IMR-90 (cell line): ENCODE measurements at regions not wholly inside any gene's neighbourhood (a gene's known extent, or its start where the extent isn't known, plus 50 kb on each side); places are given as distances from the start of the nearest gene placed in this dataset.

Experiments
- ATAC-seq: fragments of 200-7000 bp; cut with Tn5 transposase; 2 replicates; pipeline ENCODE4 v1.9.1; 2020; ENCODE audit warnings: low read depth, mild to moderate bottlenecking, moderate library complexity
- BruUV-seq: library from RNA; stranded (reverse); fragments of 400-500 nt; replicated peaks from 2 replicates; lab custom pipeline; 2021; lab: Mats Ljungman, UMichigan
- CTCF ChIA-PET: fragments of 300-600 bp; formaldehyde crosslinking; extraction: SDS; loops from one replicate; lab custom pipeline; 2021; ENCODE audit warnings: antibody characterized with exemption; lab: Yijun Ruan, JAX
- POLR2A ChIA-PET: fragments of 300-600 bp; sonication (Branson Sonifier 250); formaldehyde crosslinking; loops from one replicate; lab custom pipeline; 2022; ENCODE audit warnings: antibody characterized with exemption; ENCODE audit not compliant: unreplicated experiment; lab: Charles Lee
- DNase-seq: peaks from one replicate; pipeline ENCODE4 v3.0.0; 2013
- H2AFZ ChIP-seq: replicated peaks from 2 replicates; pipeline ENCODE3; 2013; ENCODE audit warnings: low read length, mild to moderate bottlenecking; ENCODE audit not compliant: poor library complexity
- H2AK5ac ChIP-seq: 2 replicates; pipeline ENCODE4 v1.6.1; 2013; ENCODE audit warnings: low read depth, low read length, inconsistent platforms
- H2AK9ac ChIP-seq: replicated peaks from 2 replicates; pipeline ENCODE3; 2013; ENCODE audit warnings: mild to moderate bottlenecking, low read depth, low read length, moderate library complexity; ENCODE audit not compliant: poor library complexity
- H2BK120ac ChIP-seq: 2 replicates; pipeline ENCODE4 v1.6.1; 2013; ENCODE audit warnings: low read depth, low read length, inconsistent platforms
- H2BK15ac ChIP-seq: 3 replicates; pipeline ENCODE4 v1.6.1; 2013; ENCODE audit warnings: low read depth, low read length, inconsistent platforms
- H2BK20ac ChIP-seq: 2 replicates; pipeline ENCODE4 v1.6.1; 2013; ENCODE audit warnings: low read depth, mild to moderate bottlenecking, inconsistent platforms, low read length, moderate library complexity
- H2BK5ac ChIP-seq: 2 replicates; pipeline ENCODE4 v1.6.1; 2013; ENCODE audit warnings: mild to moderate bottlenecking, low read depth, low read length, inconsistent platforms; ENCODE audit not compliant: poor library complexity, severe bottlenecking
- H3K14ac ChIP-seq: replicated peaks from 2 replicates; pipeline ENCODE4 v1.6.1; 2013; ENCODE audit warnings: low read depth, low read length, inconsistent platforms
- H3K18ac ChIP-seq: 2 replicates; pipeline ENCODE4 v1.6.1; 2013; ENCODE audit warnings: low read depth, low read length, control low read depth
- H3K23ac ChIP-seq: 2 replicates; pipeline ENCODE4 v1.6.1; 2013; ENCODE audit warnings: low read depth, low read length, inconsistent platforms
- H3K27ac ChIP-seq: 2 replicates; pipeline ENCODE4 v1.5.1; 2013; ENCODE audit warnings: mild to moderate bottlenecking, control low read depth, low read length; ENCODE audit not compliant: insufficient read depth
- H3K27me3 ChIP-seq: 2 replicates; pipeline ENCODE4 v1.6.1; 2013; ENCODE audit warnings: low read length; ENCODE audit not compliant: control insufficient read depth, insufficient read depth
- H3K36me3 ChIP-seq: 2 replicates; pipeline ENCODE4 v1.6.1; 2013; ENCODE audit warnings: low read length, mixed read lengths; ENCODE audit not compliant: control insufficient read depth, insufficient read depth
- H3K4ac ChIP-seq: 2 replicates; pipeline ENCODE4 v1.6.1; 2013; ENCODE audit warnings: low read depth, low read length, inconsistent platforms
- H3K4me1 ChIP-seq: 2 replicates; pipeline ENCODE4 v1.6.1; 2013; ENCODE audit warnings: low read length, mixed read lengths; ENCODE audit not compliant: control insufficient read depth, insufficient read depth
- H3K4me2 ChIP-seq: 2 replicates; pipeline ENCODE4 v1.6.1; 2013; ENCODE audit warnings: low read depth, mild to moderate bottlenecking, control low read depth, low read length, moderate library complexity
- H3K4me3 ChIP-seq: 2 replicates; pipeline ENCODE4 v1.5.1; 2013; ENCODE audit warnings: low read depth, mild to moderate bottlenecking, control low read depth, low read length, moderate library complexity; ENCODE audit not compliant: insufficient read depth
- H3K56ac ChIP-seq: 2 replicates; pipeline ENCODE4 v1.6.1; 2013; ENCODE audit warnings: low read length, inconsistent platforms; ENCODE audit not compliant: insufficient read depth; ENCODE audit errors: extremely low read depth
- H3K79me1 ChIP-seq, 2 experiments: 2 replicates each; pipeline ENCODE4 v1.6.1; 2013; ENCODE audit warnings: low read length in 2 of 2, inconsistent platforms in 1 of 2, low read depth in 1 of 2
- H3K9ac ChIP-seq: 2 replicates; pipeline ENCODE4 v1.6.1; 2013; ENCODE audit warnings: low read depth, low read length, control low read depth
- H3K9me1 ChIP-seq: 2 replicates; pipeline ENCODE4 v1.6.1; 2013; ENCODE audit warnings: low read length, inconsistent platforms; ENCODE audit not compliant: insufficient read depth
- H3K9me3 ChIP-seq: 2 replicates; pipeline ENCODE4 v1.6.1; 2013; ENCODE audit warnings: low read length; ENCODE audit not compliant: control insufficient read depth, insufficient read depth
- H4K20me1 ChIP-seq: 2 replicates; pipeline ENCODE4 v1.6.1; 2013; ENCODE audit warnings: low read length, inconsistent platforms; ENCODE audit not compliant: insufficient read depth
- H4K5ac ChIP-seq: 2 replicates; pipeline ENCODE4 v1.6.1; 2013; ENCODE audit warnings: mild to moderate bottlenecking, low read depth, low read length, control low read depth
- H4K8ac ChIP-seq, 2 experiments: 2 replicates each; pipeline ENCODE4 v1.6.1; 2013; ENCODE audit warnings: low read depth in 2 of 2, low read length in 2 of 2, control low read depth in 1 of 2, inconsistent platforms in 1 of 2
- H4K91ac ChIP-seq: 2 replicates; pipeline ENCODE4 v1.6.1; 2013; ENCODE audit warnings: low read depth, low read length, inconsistent platforms; ENCODE audit not compliant: insufficient read depth
- BHLHE40 ChIP-seq: fragments of 150-350 bp; IDR thresholded peaks from 2 replicates; pipeline ENCODE4 v1.6.1; 2016; ENCODE audit warnings: mild to moderate bottlenecking, low read depth, low read length
- CEBPB ChIP-seq: IDR thresholded peaks from 2 replicates; pipeline ENCODE4 v1.6.1; 2012; ENCODE audit warnings: low read depth, low read length, improper control_type of control experiment
- CHD1 ChIP-seq: IDR thresholded peaks from 2 replicates; pipeline ENCODE4 v1.6.1; 2012; ENCODE audit warnings: low read depth, low read length, improper control_type of control experiment
- FOS ChIP-seq: fragments of 150-350 bp; IDR thresholded peaks from 2 replicates; pipeline ENCODE4 v1.6.1; 2016; ENCODE audit warnings: low read depth, low read length
- MAFK ChIP-seq: IDR thresholded peaks from 2 replicates; pipeline ENCODE4 v1.6.1; 2012; ENCODE audit warnings: low read depth, low read length, improper control_type of control experiment
- MAZ ChIP-seq: IDR thresholded peaks from 2 replicates; pipeline ENCODE4 v1.6.1; 2012; ENCODE audit warnings: low read depth, mild to moderate bottlenecking, low read length, improper control_type of control experiment, moderate library complexity, borderline replicate concordance
- MXI1 ChIP-seq: IDR thresholded peaks from 2 replicates; pipeline ENCODE4 v1.6.1; 2012; ENCODE audit warnings: low read depth, mild to moderate bottlenecking, low read length, moderate library complexity, borderline replicate concordance
- NFE2L2 ChIP-seq: fragments of 150-350 bp; IDR thresholded peaks from 2 replicates; pipeline ENCODE4 v1.6.1; 2016; ENCODE audit warnings: low read depth, mild to moderate bottlenecking, low read length
- POLR2A ChIP-seq: IDR thresholded peaks from 2 replicates; pipeline ENCODE4 v1.6.1; 2012; ENCODE audit warnings: mild to moderate bottlenecking, low read depth, low read length
- RAD21 ChIP-seq: IDR thresholded peaks from 2 replicates; pipeline ENCODE4 v1.6.1; 2012; ENCODE audit warnings: low read length, improper control_type of control experiment
- RCOR1 ChIP-seq: IDR thresholded peaks from 2 replicates; pipeline ENCODE4 v1.6.1; 2012; ENCODE audit warnings: mild to moderate bottlenecking, low read length, improper control_type of control experiment; ENCODE audit not compliant: insufficient replicate concordance
- RFX5 ChIP-seq: IDR thresholded peaks from 2 replicates; pipeline ENCODE4 v1.8.0; 2012; ENCODE audit warnings: low read depth, mild to moderate bottlenecking, low read length, moderate library complexity
- SMC3 ChIP-seq: fragments of 150-350 bp; IDR thresholded peaks from 2 replicates; pipeline ENCODE4 v1.6.1; 2016; ENCODE audit warnings: low read depth, mild to moderate bottlenecking, antibody characterized with exemption, low read length, moderate library complexity
- WGBS, 2 experiments: methylation state at CpG; one replicate each; pipeline versions ENCODE4 v1.1.5 to v1.1.7; 2013; ENCODE audit warnings: missing lambda C conversion rate in 2 of 2; ENCODE audit not compliant: insufficient read length in 1 of 2; ENCODE audit errors: extremely low coverage in 2 of 2; 5-methylcytosine and 5-hydroxymethylcytosine counted together
- dilution Hi-C: fragments of 300-500 bp; cut with HindIII; formaldehyde crosslinking; loops from one replicate; pipeline ENCODE4 v1.14.3; 2018; ENCODE audit warnings: low sequenced_read_pairs; ENCODE audit not compliant: unreplicated experiment
- in situ Hi-C: fragments of 300-500 bp; cut with MboI; formaldehyde crosslinking; loops from 3 replicates; pipeline ENCODE4 v1.14.3; 2019; ENCODE audit warnings: low sequenced_read_pairs, inconsistent platforms, mixed read lengths
- intact Hi-C: fragments of 100-400 bp; cut with micrococcal nuclease; formaldehyde crosslinking; loops from 2 replicates; pipeline ENCODE4 v1.10.0; 2022
- TF ChIP-seq, protein P1 (sequence below): conservative IDR thresholded peaks from 2 replicates; pipeline ENCODE4 v1.5.1; 2012; ENCODE audit warnings: mild to moderate bottlenecking, low read depth, low read length, improper control_type of control experiment
- TF ChIP-seq, protein P2 (sequence below): fragments of 150-350 bp; IDR thresholded peaks from 2 replicates; pipeline ENCODE4 v1.6.1; 2017; ENCODE audit warnings: mild to moderate bottlenecking, antibody characterized with exemption, low read length, low read depth
- TF ChIP-seq, protein P3 (sequence below): fragments of 150-350 bp; IDR thresholded peaks from 2 replicates; pipeline ENCODE4 v1.6.1; 2016; ENCODE audit warnings: low read depth, mild to moderate bottlenecking, low read length, moderate library complexity, borderline replicate concordance

DNA sequence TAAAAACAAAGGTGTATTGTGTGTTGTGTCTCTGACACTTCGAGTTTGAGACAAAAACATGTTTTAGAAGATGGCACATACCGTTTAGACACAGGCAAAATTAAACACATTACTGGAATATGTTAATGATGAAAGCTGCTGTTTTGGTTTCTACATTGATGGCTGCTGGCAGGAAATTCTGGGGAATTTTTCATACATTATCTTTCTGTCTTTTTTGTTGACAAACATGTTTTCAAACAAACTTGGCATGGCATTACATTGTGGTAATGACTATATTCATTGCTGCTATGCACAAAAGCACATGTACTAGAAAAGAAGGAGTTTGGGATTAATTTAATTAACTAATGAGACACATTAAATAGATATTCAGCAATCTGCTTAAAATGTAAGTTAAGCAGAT, 1187.6 kb downstream of the OLFM4 start:
- Histone ChIP-seq H3K9me3 (peaks cover 1% of the 10 kb centered on the region; the same call in 1 of the 2 replicates), H3K27me3 (no peaks in the 10 kb centered on the region), H2BK120ac (no peak overlapping the region), H3K14ac (no peak overlapping the region), H3K4ac (no peak overlapping the region), H3K27ac (no peak overlapping the region), H4K8ac (no peak overlapping the region), H2BK5ac (no peak overlapping the region), H2AK9ac (no peak overlapping the region), H3K9me1 (no peaks in the 10 kb centered on the region), H4K5ac (no peak overlapping the region), H3K56ac (no peak overlapping the region), H3K79me1 (no peaks in the 10 kb centered on the region), H4K20me1 (no peaks in the 10 kb centered on the region), H3K4me1 (no peaks in the 10 kb centered on the region), H3K4me2 (no peak overlapping the region), H3K36me3 (no peaks in the 10 kb centered on the region), H2AFZ (no peak overlapping the region), H2BK20ac (no peak overlapping the region), H3K18ac (no peak overlapping the region), H3K23ac (no peak overlapping the region), H3K4me3 (no peak overlapping the region), H3K9ac (no peak overlapping the region), H2BK15ac (no peak overlapping the region), H4K91ac (no peak overlapping the region), H2AK5ac (no peak overlapping the region)
- intact Hi-C loops, result no loop called here
- ChIA-PET POLR2A (no interaction called here), CTCF (no interaction called here)
- ATAC-seq (no peak), DNase-seq (no peak)
- BruUV-seq, result no TSS peak
- dilution Hi-C loops, result no loop called here
- in situ Hi-C loops, result no loop called here
- WGBS, 2 experiments, result no CpG with 5 or more reads among the region's 2 CpGs
- TF ChIP-seq NFE2L2, result no peak
- no peak for TF ChIP-seq BHLHE40
- TF ChIP-seq RAD21, result no peak
- TF ChIP-seq CHD1, result no peak
- no peak for TF ChIP-seq RFX5
- TF ChIP-seq, protein P1, sequence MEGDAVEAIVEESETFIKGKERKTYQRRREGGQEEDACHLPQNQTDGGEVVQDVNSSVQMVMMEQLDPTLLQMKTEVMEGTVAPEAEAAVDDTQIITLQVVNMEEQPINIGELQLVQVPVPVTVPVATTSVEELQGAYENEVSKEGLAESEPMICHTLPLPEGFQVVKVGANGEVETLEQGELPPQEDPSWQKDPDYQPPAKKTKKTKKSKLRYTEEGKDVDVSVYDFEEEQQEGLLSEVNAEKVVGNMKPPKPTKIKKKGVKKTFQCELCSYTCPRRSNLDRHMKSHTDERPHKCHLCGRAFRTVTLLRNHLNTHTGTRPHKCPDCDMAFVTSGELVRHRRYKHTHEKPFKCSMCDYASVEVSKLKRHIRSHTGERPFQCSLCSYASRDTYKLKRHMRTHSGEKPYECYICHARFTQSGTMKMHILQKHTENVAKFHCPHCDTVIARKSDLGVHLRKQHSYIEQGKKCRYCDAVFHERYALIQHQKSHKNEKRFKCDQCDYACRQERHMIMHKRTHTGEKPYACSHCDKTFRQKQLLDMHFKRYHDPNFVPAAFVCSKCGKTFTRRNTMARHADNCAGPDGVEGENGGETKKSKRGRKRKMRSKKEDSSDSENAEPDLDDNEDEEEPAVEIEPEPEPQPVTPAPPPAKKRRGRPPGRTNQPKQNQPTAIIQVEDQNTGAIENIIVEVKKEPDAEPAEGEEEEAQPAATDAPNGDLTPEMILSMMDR, result no peak
- TF ChIP-seq, protein P2, sequence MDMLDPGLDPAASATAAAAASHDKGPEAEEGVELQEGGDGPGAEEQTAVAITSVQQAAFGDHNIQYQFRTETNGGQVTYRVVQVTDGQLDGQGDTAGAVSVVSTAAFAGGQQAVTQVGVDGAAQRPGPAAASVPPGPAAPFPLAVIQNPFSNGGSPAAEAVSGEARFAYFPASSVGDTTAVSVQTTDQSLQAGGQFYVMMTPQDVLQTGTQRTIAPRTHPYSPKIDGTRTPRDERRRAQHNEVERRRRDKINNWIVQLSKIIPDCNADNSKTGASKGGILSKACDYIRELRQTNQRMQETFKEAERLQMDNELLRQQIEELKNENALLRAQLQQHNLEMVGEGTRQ, result no peak
- TF ChIP-seq, protein P3, sequence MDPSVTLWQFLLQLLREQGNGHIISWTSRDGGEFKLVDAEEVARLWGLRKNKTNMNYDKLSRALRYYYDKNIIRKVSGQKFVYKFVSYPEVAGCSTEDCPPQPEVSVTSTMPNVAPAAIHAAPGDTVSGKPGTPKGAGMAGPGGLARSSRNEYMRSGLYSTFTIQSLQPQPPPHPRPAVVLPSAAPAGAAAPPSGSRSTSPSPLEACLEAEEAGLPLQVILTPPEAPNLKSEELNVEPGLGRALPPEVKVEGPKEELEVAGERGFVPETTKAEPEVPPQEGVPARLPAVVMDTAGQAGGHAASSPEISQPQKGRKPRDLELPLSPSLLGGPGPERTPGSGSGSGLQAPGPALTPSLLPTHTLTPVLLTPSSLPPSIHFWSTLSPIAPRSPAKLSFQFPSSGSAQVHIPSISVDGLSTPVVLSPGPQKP, result no peak
- TF ChIP-seq SMC3, result no peak
- TF ChIP-seq CEBPB, result no peak
- TF ChIP-seq POLR2A, result no peak
- no peak for TF ChIP-seq MXI1
- TF ChIP-seq MAFK, result no peak
- TF ChIP-seq RCOR1, result no peak
- no peak for TF ChIP-seq FOS
- TF ChIP-seq MAZ, result no peak
